ENCODE measurements at regions not wholly inside any gene's neighbourhood (a gene's known extent, or its start where the extent isn't known, plus 50 kb on each side); places are given as distances from the start of the nearest gene placed in this dataset.

DNA sequence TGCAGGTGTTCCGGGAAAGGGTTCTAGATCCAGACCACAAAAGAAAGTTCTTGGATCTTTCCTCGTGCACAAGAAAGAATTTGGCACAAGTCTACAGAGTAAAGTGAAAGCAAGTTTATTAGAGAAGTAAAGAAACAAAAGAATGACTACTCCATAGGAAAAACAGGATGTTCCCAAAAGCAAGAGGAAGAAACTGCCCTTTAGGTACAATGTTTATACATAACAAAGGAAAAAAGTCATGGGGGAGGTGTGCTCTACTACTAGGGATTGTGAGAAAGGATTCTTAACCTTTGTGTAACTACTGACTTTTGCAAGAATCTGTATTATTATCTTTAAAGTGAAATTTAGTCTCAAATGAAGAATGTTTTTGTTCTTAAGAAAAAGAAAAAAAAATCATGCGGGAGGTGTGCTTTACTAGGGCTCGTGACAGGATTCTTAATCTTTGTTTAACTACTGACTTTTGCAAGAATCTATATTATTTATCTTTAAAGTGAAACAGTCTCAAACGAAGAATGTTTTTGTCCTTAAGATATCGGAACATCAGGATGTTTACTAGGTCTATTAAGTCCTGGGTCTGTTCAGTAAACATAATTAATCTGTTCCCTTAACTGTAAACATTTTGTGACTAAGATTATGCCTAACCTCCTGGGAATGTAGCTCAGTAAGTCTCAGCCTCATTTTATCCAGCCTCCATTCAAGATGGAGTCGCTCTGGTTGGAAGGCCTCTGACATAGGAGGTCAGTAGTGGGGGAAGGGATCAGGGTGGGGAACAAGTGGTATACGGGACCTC, 110.4 kb upstream of the BEND4 start:
- TF ChIP-seq, protein P1, sequence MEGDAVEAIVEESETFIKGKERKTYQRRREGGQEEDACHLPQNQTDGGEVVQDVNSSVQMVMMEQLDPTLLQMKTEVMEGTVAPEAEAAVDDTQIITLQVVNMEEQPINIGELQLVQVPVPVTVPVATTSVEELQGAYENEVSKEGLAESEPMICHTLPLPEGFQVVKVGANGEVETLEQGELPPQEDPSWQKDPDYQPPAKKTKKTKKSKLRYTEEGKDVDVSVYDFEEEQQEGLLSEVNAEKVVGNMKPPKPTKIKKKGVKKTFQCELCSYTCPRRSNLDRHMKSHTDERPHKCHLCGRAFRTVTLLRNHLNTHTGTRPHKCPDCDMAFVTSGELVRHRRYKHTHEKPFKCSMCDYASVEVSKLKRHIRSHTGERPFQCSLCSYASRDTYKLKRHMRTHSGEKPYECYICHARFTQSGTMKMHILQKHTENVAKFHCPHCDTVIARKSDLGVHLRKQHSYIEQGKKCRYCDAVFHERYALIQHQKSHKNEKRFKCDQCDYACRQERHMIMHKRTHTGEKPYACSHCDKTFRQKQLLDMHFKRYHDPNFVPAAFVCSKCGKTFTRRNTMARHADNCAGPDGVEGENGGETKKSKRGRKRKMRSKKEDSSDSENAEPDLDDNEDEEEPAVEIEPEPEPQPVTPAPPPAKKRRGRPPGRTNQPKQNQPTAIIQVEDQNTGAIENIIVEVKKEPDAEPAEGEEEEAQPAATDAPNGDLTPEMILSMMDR (IDR thresholded peaks at IDR 0.05): no peak
- intact Hi-C loops (cut with micrococcal nuclease): no loop called here
- no peak for DNase-seq
- no peak for ATAC-seq
- Mint-ChIP-seq H3K9me3 (no peaks in the 10 kb centered on the region), H3K4me3 (no peak overlapping the region), H3K4me1 (ENCODE audit: low read depth) (no peaks in the 10 kb centered on the region), H3K36me3 (ENCODE audit: low read depth) (no peaks in the 10 kb centered on the region), H3K27me3 (no peaks in the 10 kb centered on the region), H3K27ac (no peak overlapping the region)
- ChIA-PET CTCF (no interaction called here), POLR2A (no interaction called here)

DNA sequence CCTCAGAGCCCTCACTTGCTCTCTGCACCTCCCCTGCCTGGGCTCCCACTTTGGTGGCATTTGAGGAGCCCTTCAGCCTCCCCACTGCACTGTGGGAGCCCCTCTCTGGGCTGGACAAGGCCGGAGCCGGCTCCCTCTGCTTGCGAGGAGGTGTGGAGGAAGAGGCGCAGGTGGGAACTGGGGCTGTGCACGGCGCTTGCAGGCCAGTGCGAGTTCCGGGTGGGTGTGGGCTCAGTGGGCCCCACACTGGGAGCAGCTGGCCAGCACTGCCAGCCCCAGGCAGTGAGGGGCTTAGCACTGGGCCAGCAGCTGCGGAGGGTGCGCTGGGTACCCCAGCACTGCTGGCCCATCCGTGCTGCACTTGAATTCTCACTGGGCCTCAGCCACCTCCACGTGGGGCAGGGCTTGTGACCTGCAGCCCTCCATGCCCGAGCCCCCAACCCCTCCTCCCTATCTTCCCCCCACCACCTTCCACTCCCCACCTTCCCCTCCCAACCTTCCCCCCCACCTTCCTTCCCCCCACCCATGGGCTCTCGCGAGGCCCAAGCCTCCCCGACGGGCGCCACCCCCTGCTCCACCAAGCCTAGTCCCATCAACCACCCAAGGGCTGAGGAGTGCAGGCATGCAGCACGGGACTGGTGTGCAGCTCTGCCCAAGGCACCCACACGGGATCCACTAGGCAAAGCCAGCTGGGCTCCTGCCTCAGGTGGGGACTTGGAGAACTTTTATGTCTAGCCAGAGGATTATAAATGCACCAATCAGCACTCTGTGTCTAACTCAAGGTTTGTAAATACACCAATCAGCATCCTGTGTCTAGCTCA, 113.5 kb upstream of the BEND4 start:
- no peak for ATAC-seq
- TF ChIP-seq, protein P1 (IDR thresholded peaks at IDR 0.05): no peak
- H3K27me3 Mint-ChIP-seq: peaks cover 1% of the 10 kb centered on the region
- no peak overlapping the region for H3K4me3 Mint-ChIP-seq
- intact Hi-C loops (cut with micrococcal nuclease): no loop called here
- ChIA-PET CTCF (interaction anchor here (0.7 to 1.2 kb wide), 2 partner anchors 8 to 1068 kb away, joined by 3 read pairs; no protein-coding TSS in a partner anchor), POLR2A (no interaction called here)
- no peak overlapping the region for H3K27ac Mint-ChIP-seq
- H3K9me3 Mint-ChIP-seq: no peaks in the 10 kb centered on the region
- H3K36me3 Mint-ChIP-seq (ENCODE audit: low read depth): no peaks in the 10 kb centered on the region
- no peaks in the 10 kb centered on the region for H3K4me1 Mint-ChIP-seq (ENCODE audit: low read depth)
- no peak for DNase-seq

DNA sequence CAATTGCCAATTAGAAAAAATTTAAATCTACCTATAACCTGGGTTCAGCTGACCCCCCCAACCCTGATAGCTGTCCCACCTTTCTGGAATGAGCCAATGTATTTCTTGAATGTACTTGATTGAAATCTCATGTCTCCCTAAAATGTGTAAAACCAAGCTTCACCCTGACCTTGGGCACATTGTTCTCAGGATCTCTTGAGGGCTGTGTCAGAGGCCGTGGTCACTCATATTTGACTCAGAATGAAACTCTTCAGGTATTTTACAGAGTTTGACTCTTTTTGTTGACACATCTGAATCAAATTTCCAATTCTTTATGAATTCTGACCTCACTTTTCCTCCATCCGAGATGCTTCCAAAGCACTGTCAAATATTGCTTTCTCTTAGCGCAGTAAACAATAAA, 115.3 kb upstream of the BEND4 start:
- ChIA-PET POLR2A (no interaction called here), CTCF (no interaction called here)
- intact Hi-C loops (cut with micrococcal nuclease): no loop called here
- Mint-ChIP-seq H3K27me3 (peaks cover 1% of the 10 kb centered on the region), H3K36me3 (ENCODE audit: low read depth) (no peaks in the 10 kb centered on the region), H3K9me3 (no peaks in the 10 kb centered on the region), H3K4me3 (no peak overlapping the region), H3K27ac (no peak overlapping the region), H3K4me1 (ENCODE audit: low read depth) (no peaks in the 10 kb centered on the region)
- DNase-seq (no peak), ATAC-seq (no peak)
- TF ChIP-seq, protein P1 (IDR thresholded peaks at IDR 0.05): no peak

DNA sequence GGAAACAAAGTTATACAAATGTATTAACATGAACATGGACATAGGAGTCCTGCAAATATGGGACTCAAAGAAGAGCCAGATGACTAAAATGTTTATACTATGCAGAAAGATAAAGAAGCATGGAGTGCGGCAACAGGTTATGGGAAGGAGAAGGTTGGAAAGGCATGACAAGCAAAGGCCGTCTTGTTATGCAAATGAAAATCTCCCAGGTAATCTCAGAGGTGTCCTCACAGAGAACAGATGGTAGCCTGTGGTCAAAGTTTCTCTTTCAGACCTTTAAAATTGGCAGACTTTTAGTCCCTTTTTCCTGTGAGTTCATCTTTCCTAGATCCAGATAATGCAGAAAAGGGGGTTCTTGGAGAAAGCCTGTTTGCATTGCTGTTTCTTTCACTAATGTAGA, 116.4 kb upstream of the BEND4 start:
- no peak overlapping the region for H3K4me3 Mint-ChIP-seq
- H3K4me1 Mint-ChIP-seq (ENCODE audit: low read depth): no peaks in the 10 kb centered on the region
- no peak for DNase-seq
- intact Hi-C loops (cut with micrococcal nuclease): no loop called here
- peaks cover 1% of the 10 kb centered on the region for H3K27me3 Mint-ChIP-seq
- H3K27ac Mint-ChIP-seq: no peak overlapping the region
- H3K36me3 Mint-ChIP-seq (ENCODE audit: low read depth): no peaks in the 10 kb centered on the region
- TF ChIP-seq, protein P1 (IDR thresholded peaks at IDR 0.05): no peak
- no peaks in the 10 kb centered on the region for H3K9me3 Mint-ChIP-seq
- ATAC-seq: no peak
- ChIA-PET POLR2A (no interaction called here), CTCF (interaction anchor here (1.3 kb wide), 1 partner anchor 13 kb away, joined by 3 read pairs; no protein-coding TSS in a partner anchor)

DNA sequence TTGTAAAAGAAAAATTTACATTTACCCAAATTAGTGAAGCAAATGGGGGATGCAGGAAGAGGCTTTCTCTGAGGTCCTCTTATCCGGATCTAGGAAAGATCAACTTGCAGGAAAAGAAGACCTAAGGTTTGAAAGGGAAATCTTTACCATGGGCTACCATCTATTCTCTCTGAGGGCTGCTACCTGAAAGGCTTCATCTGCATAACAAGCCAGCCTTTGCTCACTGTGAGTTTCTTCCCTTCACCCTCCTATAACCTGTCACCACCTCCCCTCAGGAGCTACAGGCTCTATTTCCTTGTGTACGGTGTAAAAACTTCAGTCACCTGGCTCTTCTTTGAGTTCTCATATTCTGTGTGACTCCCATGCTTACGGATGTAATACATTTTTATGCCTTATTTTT, 118.6 kb upstream of the BEND4 start:
- TF ChIP-seq, protein P1 (IDR thresholded peaks at IDR 0.05): no peak
- Mint-ChIP-seq H3K4me3 (no peak overlapping the region), H3K4me1 (ENCODE audit: low read depth) (no peaks in the 10 kb centered on the region), H3K36me3 (ENCODE audit: low read depth) (no peaks in the 10 kb centered on the region), H3K27me3 (peaks cover 1% of the 10 kb centered on the region), H3K9me3 (no peaks in the 10 kb centered on the region), H3K27ac (no peak overlapping the region)
- DNase-seq (no peak), ATAC-seq (no peak)
- intact Hi-C loops (cut with micrococcal nuclease): no loop called here
- ChIA-PET POLR2A (no interaction called here), CTCF (interaction anchor here (0.7 kb wide), 1 partner anchor 9 kb away, joined by 3 read pairs; no protein-coding TSS in a partner anchor)
